ENCODE measurements at regions not wholly inside any gene's neighbourhood (a gene's known extent, or its start where the extent isn't known, plus 50 kb on each side); places are given as distances from the start of the nearest gene placed in this dataset.

DNA sequence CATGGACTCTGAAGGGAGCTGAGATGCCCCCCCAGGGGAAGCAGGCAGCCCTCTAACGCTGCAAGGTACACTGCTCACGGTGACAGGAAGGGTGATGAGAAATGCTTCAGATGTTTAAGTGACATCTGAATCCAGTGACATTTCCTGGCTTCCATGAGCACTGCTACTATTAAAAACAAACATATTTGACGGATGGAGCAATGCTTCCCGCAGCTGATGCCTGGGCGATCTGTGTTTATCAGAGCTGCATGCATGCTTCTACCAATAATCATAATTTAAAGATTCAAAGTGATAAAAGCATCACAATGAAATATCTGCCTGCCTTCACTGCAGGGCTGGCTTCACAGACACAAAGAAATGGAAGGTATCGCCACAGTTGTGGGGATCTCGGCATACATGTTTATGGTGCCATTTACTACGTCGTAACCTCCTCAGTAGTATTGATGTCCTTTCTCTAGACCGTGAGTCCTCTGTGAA is 66.1 kb upstream of the AOAH start:
- DNase-seq (ENCODE audit: low spot score) (no peak), ATAC-seq (no peak), FAIRE-seq (no peak)
- TF ChIP-seq ZSCAN25 (CRISPR knock-in tag; IDR thresholded peaks at IDR 0.05) (no peak), ZFP1 (CRISPR knock-in tag; IDR thresholded peaks at IDR 0.05) (no peak), CEBPB (IDR thresholded peaks at IDR 0.05; ENCODE audit: borderline replicate concordance, low read depth, low read length) (no peak), KLF12 (CRISPR knock-in tag; IDR thresholded peaks at IDR 0.05; ENCODE audit: borderline replicate concordance) (no peak), WIZ (CRISPR knock-in tag; IDR thresholded peaks at IDR 0.05) (no peak), CENPT (CRISPR knock-in tag; IDR thresholded peaks at IDR 0.05; ENCODE audit: low read depth) (no peak), NBN (conservative IDR thresholded peaks at IDR 0.05) (no peak), ZBTB7B (CRISPR knock-in tag; IDR thresholded peaks at IDR 0.05) (no peak), DR1 (CRISPR knock-in tag; IDR thresholded peaks at IDR 0.05) (no peak), SAP130 (CRISPR knock-in tag; IDR thresholded peaks at IDR 0.05; ENCODE audit: low read depth) (no peak), ZNF138 (CRISPR knock-in tag; IDR thresholded peaks at IDR 0.05; ENCODE audit: low read depth) (no peak), PAF1 (CRISPR knock-in tag; IDR thresholded peaks at IDR 0.05) (no peak), ZFX (CRISPR knock-in tag; IDR thresholded peaks at IDR 0.05; ENCODE audit: low read depth) (no peak)
- TF ChIP-seq, protein P1, sequence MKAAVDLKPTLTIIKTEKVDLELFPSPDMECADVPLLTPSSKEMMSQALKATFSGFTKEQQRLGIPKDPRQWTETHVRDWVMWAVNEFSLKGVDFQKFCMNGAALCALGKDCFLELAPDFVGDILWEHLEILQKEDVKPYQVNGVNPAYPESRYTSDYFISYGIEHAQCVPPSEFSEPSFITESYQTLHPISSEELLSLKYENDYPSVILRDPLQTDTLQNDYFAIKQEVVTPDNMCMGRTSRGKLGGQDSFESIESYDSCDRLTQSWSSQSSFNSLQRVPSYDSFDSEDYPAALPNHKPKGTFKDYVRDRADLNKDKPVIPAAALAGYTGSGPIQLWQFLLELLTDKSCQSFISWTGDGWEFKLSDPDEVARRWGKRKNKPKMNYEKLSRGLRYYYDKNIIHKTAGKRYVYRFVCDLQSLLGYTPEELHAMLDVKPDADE (CRISPR knock-in tag; IDR thresholded peaks at IDR 0.05) = no peak
- TF ChIP-seq, protein P2, sequence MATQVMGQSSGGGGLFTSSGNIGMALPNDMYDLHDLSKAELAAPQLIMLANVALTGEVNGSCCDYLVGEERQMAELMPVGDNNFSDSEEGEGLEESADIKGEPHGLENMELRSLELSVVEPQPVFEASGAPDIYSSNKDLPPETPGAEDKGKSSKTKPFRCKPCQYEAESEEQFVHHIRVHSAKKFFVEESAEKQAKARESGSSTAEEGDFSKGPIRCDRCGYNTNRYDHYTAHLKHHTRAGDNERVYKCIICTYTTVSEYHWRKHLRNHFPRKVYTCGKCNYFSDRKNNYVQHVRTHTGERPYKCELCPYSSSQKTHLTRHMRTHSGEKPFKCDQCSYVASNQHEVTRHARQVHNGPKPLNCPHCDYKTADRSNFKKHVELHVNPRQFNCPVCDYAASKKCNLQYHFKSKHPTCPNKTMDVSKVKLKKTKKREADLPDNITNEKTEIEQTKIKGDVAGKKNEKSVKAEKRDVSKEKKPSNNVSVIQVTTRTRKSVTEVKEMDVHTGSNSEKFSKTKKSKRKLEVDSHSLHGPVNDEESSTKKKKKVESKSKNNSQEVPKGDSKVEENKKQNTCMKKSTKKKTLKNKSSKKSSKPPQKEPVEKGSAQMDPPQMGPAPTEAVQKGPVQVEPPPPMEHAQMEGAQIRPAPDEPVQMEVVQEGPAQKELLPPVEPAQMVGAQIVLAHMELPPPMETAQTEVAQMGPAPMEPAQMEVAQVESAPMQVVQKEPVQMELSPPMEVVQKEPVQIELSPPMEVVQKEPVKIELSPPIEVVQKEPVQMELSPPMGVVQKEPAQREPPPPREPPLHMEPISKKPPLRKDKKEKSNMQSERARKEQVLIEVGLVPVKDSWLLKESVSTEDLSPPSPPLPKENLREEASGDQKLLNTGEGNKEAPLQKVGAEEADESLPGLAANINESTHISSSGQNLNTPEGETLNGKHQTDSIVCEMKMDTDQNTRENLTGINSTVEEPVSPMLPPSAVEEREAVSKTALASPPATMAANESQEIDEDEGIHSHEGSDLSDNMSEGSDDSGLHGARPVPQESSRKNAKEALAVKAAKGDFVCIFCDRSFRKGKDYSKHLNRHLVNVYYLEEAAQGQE (IDR thresholded peaks at IDR 0.05; ENCODE audit: borderline replicate concordance in 1 of 2, low read depth in 1 of 2, low read length in 2 of 2) = no peak
- TF ChIP-seq, protein P3, sequence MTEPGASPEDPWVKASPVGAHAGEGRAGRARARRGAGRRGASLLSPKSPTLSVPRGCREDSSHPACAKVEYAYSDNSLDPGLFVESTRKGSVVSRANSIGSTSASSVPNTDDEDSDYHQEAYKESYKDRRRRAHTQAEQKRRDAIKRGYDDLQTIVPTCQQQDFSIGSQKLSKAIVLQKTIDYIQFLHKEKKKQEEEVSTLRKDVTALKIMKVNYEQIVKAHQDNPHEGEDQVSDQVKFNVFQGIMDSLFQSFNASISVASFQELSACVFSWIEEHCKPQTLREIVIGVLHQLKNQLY (CRISPR knock-in tag; IDR thresholded peaks at IDR 0.05) = no peak
- TF ChIP-seq, protein P4, sequence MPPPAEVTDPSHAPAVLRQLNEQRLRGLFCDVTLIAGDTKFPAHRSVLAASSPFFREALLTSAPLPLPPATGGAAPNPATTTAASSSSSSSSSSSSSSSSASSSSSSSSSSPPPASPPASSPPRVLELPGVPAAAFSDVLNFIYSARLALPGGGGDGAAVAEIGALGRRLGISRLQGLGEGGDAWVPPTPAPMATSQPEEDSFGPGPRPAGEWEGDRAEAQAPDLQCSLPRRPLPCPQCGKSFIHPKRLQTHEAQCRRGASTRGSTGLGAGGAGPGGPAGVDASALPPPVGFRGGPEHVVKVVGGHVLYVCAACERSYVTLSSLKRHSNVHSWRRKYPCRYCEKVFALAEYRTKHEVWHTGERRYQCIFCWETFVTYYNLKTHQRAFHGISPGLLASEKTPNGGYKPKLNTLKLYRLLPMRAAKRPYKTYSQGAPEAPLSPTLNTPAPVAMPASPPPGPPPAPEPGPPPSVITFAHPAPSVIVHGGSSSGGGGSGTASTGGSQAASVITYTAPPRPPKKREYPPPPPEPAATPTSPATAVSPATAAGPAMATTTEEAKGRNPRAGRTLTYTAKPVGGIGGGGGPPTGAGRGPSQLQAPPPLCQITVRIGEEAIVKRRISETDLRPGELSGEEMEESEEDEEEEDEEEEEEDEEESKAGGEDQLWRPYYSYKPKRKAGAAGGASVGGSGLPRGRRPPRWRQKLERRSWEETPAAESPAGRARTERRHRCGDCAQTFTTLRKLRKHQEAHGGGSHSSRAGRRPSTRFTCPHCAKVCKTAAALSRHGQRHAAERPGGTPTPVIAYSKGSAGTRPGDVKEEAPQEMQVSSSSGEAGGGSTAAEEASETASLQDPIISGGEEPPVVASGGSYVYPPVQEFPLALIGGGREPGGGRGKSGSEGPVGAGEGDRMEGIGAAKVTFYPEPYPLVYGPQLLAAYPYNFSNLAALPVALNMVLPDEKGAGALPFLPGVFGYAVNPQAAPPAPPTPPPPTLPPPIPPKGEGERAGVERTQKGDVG (CRISPR knock-in tag; IDR thresholded peaks at IDR 0.05; ENCODE audit: borderline replicate concordance) = no peak
- Histone ChIP-seq H3K36me3 (replicated peaks in 1 of 2; ENCODE audit: control insufficient read depth in 1 of 2, insufficient read depth in 2 of 2, low read length in 2 of 2) (no peaks in the 10 kb centered on the region), H3K27ac (ENCODE audit: extremely low read length, insufficient read depth, low read length) (no peak overlapping the region), H3K79me2 (ENCODE audit: insufficient read depth, low read length) (no peaks in the 10 kb centered on the region), H3K27me3 (ENCODE audit: control insufficient read depth in 1 of 2, insufficient read depth in 2 of 2, low read length in 2 of 2) (no peaks in the 10 kb centered on the region; a peak in 1 of 5 replicates), H3K9ac (ENCODE audit: insufficient read depth, low read depth, low read length) (no peak overlapping the region), H3K4me2 (ENCODE audit: low read depth, low read length) (no peak overlapping the region), H4K20me1 (ENCODE audit: insufficient read depth, low read length) (no peaks in the 10 kb centered on the region), H3K9me3 (ENCODE audit: low read length) (no peaks in the 10 kb centered on the region), H2AFZ (ENCODE audit: low read length) (no peak overlapping the region), H3K4me3 (replicated peaks in 1 of 3; ENCODE audit: insufficient read depth in 1 of 3, low read depth in 2 of 3, low read length in 3 of 3) (no peak overlapping the region), H3K4me1 (ENCODE audit: insufficient read depth, low read length) (peaks cover 32% of the 10 kb centered on the region)
- POLR2A ChIA-PET = no interaction called here
- in situ Hi-C loops (cut with HindIII; ENCODE audit: extremely low pct_ligation_motif_present, low pct_unique_long_range_greater_than_20kb) (no loop called here), intact Hi-C loops (cut with micrococcal nuclease; ENCODE audit: unreplicated experiment) (no loop called here)
- CTCF ChIA-PET (ENCODE audit: low intra/inter-chr PET ratio, low total read pairs) = no interaction called here
- no TSS peak for BruUV-seq (replicated peaks)
- WGBS (ENCODE audit: low lambda C conversion rate) = 60% methylated on average over 10 of the region's 10 CpGs

Measured in HepG2 (cell line).